HG03571 (cell line): ENCODE measurements at regions not wholly inside any gene's neighbourhood (a gene's known extent, or its start where the extent isn't known, plus 50 kb on each side); places are given as distances from the start of the nearest gene placed in this dataset.

Experiments
- ATAC-seq: cut with Tn5 transposase; IDR thresholded peaks from one replicate; pipeline ENCODE4 v1.9.1; 2021; ENCODE audit not compliant: unreplicated experiment

GRCh38 chr4:175514174-175514573 lies 297.9 kb downstream of the GPM6A start:
- no peak for ATAC-seq

GRCh38 chr4:175530655-175531054 lies 281.4 kb downstream of the GPM6A start:
- no peak for ATAC-seq

GRCh38 chr4:175531405-175532091 lies 280.5 kb downstream of the GPM6A start:
- no peak for ATAC-seq

- peak; percentile 61 for ATAC-seq
Observed at GRCh38 chr4:175536852-175537453, 275.1 kb downstream of the GPM6A start.

- ATAC-seq = no peak
Observed at GRCh38 chr4:175539498-175539897, 272.6 kb downstream of the GPM6A start.

GRCh38 chr4:175540151-175540550 lies 271.9 kb downstream of the GPM6A start:
- ATAC-seq = no peak

GRCh38 chr4:175540732-175541131 lies 271.3 kb downstream of the GPM6A start:
- no peak for ATAC-seq

GRCh38 chr4:175542786-175543185 lies 269.3 kb downstream of the GPM6A start:
- ATAC-seq = no peak

GRCh38 chr4:175559126-175559525 lies 252.9 kb downstream of the GPM6A start:
- no peak for ATAC-seq

GRCh38 chr4:175559526-175559925 lies 252.5 kb downstream of the GPM6A start:
- ATAC-seq = no peak

GRCh38 chr4:175560604-175561003 lies 251.5 kb downstream of the GPM6A start:
- no peak for ATAC-seq

GRCh38 chr4:175561696-175562095 lies 250.4 kb downstream of the GPM6A start:
- ATAC-seq = no peak

- no peak for ATAC-seq
Observed at GRCh38 chr4:175562111-175562510, 250.0 kb downstream of the GPM6A start.

GRCh38 chr4:175562542-175562941 lies 249.5 kb downstream of the GPM6A start:
- ATAC-seq = no peak
